Activated naive CD4-positive, alpha-beta T cell treated with anti-CD3 and anti-CD28 coated beads for 36 hours (primary cell): ENCODE measurements at regions not wholly inside any gene's neighbourhood (a gene's known extent, or its start where the extent isn't known, plus 50 kb on each side); places are given as distances from the start of the nearest gene placed in this dataset.

Source experiments
- CTCF ChIA-PET: fragments of 350-600 bp; sonication (Branson Sonifier 250); formaldehyde crosslinking; loops from one replicate; lab custom pipeline; 2021; ENCODE audit warnings: antibody characterized with exemption; lab: Charles Lee
- DNase-seq: peaks from one replicate; pipeline ENCODE4 v3.0.0-alpha.2; 2020
- H3K27ac Mint-ChIP-seq: one replicate; pipeline ENCODE4 v1.8.0; 2021; ENCODE audit warnings: mild to moderate bottlenecking, mixed read lengths
- H3K27me3 Mint-ChIP-seq: one replicate; pipeline ENCODE4 v1.8.0; 2021; ENCODE audit warnings: low read depth, mixed read lengths
- H3K36me3 Mint-ChIP-seq: one replicate; pipeline ENCODE4 v1.8.0; 2021; ENCODE audit warnings: low read depth, mixed read lengths
- H3K4me1 Mint-ChIP-seq: one replicate; pipeline ENCODE4 v1.8.0; 2021; ENCODE audit warnings: low read depth, mixed read lengths
- H3K4me3 Mint-ChIP-seq: one replicate; pipeline ENCODE4 v1.8.0; 2021; ENCODE audit warnings: mild to moderate bottlenecking, moderate library complexity, mixed read lengths
- H3K9me3 Mint-ChIP-seq: one replicate; pipeline ENCODE4 v1.8.0; 2021; ENCODE audit warnings: mixed read lengths
- intact Hi-C: fragments of 100-400 bp; cut with micrococcal nuclease; formaldehyde crosslinking; loops from one replicate; pipeline ENCODE4 v1.15.1; 2023

- Mint-ChIP-seq H3K27me3 (peaks cover 12% of the 10 kb centered on the region), H3K4me3 (peak overlapping the region; percentile 63), H3K36me3 (no peaks in the 10 kb centered on the region), H3K27ac (no peak overlapping the region), H3K9me3 (no peaks in the 10 kb centered on the region), H3K4me1 (peaks cover 7% of the 10 kb centered on the region)
- CTCF ChIA-PET: no interaction called here
- intact Hi-C loops: no loop called here
- DNase-seq: peak; percentile 23
Observed at GRCh38 chr16:50467943-50468748, 80.0 kb upstream of the NKD1 start.

DNA sequence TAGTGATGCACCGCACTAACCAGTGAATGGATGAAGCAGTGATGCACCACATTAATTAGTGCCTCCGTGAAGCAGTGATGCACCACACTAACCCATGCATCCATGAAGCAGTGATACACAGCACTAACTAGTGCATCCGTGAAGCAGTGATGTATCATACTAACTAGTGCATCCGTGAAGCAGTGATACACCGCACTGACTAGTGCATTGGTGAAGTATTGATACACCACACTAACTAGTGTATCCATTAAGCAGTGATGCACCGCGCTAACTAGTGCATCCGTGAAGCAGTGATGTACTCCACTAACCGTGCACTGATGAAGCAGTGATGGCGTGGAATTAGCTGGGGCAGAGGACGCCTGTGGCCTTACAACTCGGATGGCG lies 80.6 kb upstream of the NKD1 start:
- no peaks in the 10 kb centered on the region for H3K9me3 Mint-ChIP-seq
- no peaks in the 10 kb centered on the region for H3K36me3 Mint-ChIP-seq
- DNase-seq: no peak
- H3K27me3 Mint-ChIP-seq: peaks cover 12% of the 10 kb centered on the region
- peak overlapping the region; percentile 59 for H3K4me3 Mint-ChIP-seq
- H3K4me1 Mint-ChIP-seq: peaks cover 4% of the 10 kb centered on the region
- intact Hi-C loops: no loop called here
- CTCF ChIA-PET: no interaction called here
- H3K27ac Mint-ChIP-seq: no peak overlapping the region

DNA sequence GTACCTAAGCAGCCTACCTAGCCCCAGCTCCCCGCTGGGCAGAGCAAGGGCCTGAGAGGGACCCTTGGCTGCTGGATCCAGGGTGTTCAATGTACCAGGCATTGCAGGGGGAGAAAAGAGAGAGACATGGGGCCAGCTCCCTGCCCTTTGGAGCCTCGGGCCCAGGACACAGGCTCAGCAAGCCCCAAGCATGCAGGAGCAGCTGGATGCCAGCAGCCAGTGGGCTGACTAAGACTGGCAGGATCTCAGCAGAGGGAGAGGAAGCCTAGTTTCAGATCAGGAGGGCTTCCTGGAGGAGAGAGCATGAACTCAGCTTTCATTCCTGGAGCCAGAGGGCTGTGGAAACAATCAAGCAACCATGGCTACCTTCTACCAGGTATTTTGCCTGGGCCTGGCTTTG lies 82.0 kb upstream of the NKD1 start:
- H3K27ac Mint-ChIP-seq: no peak overlapping the region
- no peaks in the 10 kb centered on the region for H3K9me3 Mint-ChIP-seq
- no peak for DNase-seq
- H3K36me3 Mint-ChIP-seq: no peaks in the 10 kb centered on the region
- peaks cover 4% of the 10 kb centered on the region for H3K4me1 Mint-ChIP-seq
- no peak overlapping the region for H3K4me3 Mint-ChIP-seq
- intact Hi-C loops: no loop called here
- peaks cover 12% of the 10 kb centered on the region for H3K27me3 Mint-ChIP-seq
- CTCF ChIA-PET: interaction anchor here (0.9 kb wide), 1 partner anchor 340 kb away, joined by 3 read pairs; no protein-coding TSS in a partner anchor

GRCh38 chr16:50464325-50465290 lies 83.6 kb upstream of the NKD1 start:
- DNase-seq: no peak
- CTCF ChIA-PET: interaction anchor here (0.9 to 1.5 kb wide), 2 partner anchors 45 to 342 kb away, joined by 3 read pairs; no protein-coding TSS in a partner anchor
- H3K4me1 Mint-ChIP-seq: peaks cover 4% of the 10 kb centered on the region
- H3K4me3 Mint-ChIP-seq: no peak overlapping the region
- intact Hi-C loops: no loop called here
- H3K36me3 Mint-ChIP-seq: no peaks in the 10 kb centered on the region
- no peaks in the 10 kb centered on the region for H3K9me3 Mint-ChIP-seq
- no peak overlapping the region for H3K27ac Mint-ChIP-seq
- H3K27me3 Mint-ChIP-seq: peaks cover 12% of the 10 kb centered on the region

DNA sequence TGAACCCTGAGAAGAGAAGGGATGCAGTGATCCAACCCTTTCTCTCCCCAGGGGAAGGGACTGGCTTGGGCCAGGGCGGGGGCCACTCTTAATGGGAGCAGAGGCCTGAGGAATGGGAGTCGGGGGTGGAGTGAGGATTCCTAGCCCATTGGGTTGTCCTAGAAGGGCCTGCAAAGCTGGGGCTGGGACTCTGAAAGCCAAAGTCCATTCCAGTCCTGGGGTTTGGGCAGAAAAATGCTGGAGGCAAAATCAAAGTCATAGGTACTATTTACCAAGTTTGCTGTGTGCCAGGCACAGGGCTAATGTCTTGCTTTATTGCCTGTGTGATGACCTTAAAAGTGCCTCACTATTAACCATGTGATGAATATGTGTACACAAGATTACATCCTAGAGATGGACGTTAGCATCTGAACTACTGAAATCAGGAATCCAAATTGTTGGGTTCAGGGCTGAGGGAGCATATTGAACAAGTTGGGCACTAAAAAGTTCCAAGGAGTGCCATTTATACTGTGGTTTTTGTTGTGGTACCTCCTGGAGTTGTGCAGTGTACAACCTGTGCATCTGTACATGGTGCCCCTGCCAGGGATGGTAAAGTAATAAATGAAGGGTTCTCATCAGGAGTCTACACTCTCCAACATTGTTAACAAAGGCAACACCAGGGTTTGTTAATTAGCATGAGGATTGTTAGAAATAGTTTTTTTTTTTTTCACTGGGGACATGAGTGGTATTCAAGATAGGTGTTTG lies 84.4 kb upstream of the NKD1 start:
- Mint-ChIP-seq H3K4me1 (peaks cover 4% of the 10 kb centered on the region), H3K27ac (no peak overlapping the region), H3K4me3 (no peak overlapping the region), H3K36me3 (no peaks in the 10 kb centered on the region), H3K27me3 (peaks cover 10% of the 10 kb centered on the region), H3K9me3 (no peaks in the 10 kb centered on the region)
- DNase-seq: no peak
- intact Hi-C loops: no loop called here
- CTCF ChIA-PET: interaction anchor here (1.5 kb wide), 1 partner anchor 46 kb away, joined by 3 read pairs; no protein-coding TSS in a partner anchor

- no peak for DNase-seq
- H3K27ac Mint-ChIP-seq: no peak overlapping the region
- no peak overlapping the region for H3K4me3 Mint-ChIP-seq
- peaks cover 2% of the 10 kb centered on the region for H3K4me1 Mint-ChIP-seq
- CTCF ChIA-PET: interaction anchor here (1.5 kb wide), 1 partner anchor 47 kb away, joined by 3 read pairs; no protein-coding TSS in a partner anchor
- intact Hi-C loops: no loop called here
- peaks cover 6% of the 10 kb centered on the region for H3K27me3 Mint-ChIP-seq
- no peaks in the 10 kb centered on the region for H3K9me3 Mint-ChIP-seq
- no peaks in the 10 kb centered on the region for H3K36me3 Mint-ChIP-seq
Observed at GRCh38 chr16:50462793-50463507, 85.2 kb upstream of the NKD1 start.

GRCh38 chr16:50461400-50461760 lies 86.8 kb upstream of the NKD1 start:
- Mint-ChIP-seq H3K27me3 (peaks cover 2% of the 10 kb centered on the region), H3K36me3 (no peaks in the 10 kb centered on the region), H3K4me3 (no peak overlapping the region), H3K4me1 (peaks cover 12% of the 10 kb centered on the region), H3K27ac (no peak overlapping the region), H3K9me3 (no peaks in the 10 kb centered on the region)
- CTCF ChIA-PET: interaction anchor here (0.7 kb wide), 1 partner anchor 12 kb away, joined by 3 read pairs; no protein-coding TSS in a partner anchor
- no peak for DNase-seq
- intact Hi-C loops: no loop called here

GRCh38 chr16:50460538-50461399 lies 87.4 kb upstream of the NKD1 start:
- CTCF ChIA-PET: no interaction called here
- Mint-ChIP-seq H3K9me3 (no peaks in the 10 kb centered on the region), H3K4me1 (peaks cover 12% of the 10 kb centered on the region), H3K27me3 (no peaks in the 10 kb centered on the region), H3K27ac (no peak overlapping the region), H3K4me3 (no peak overlapping the region), H3K36me3 (no peaks in the 10 kb centered on the region)
- no peak for DNase-seq
- intact Hi-C loops: no loop called here

DNA sequence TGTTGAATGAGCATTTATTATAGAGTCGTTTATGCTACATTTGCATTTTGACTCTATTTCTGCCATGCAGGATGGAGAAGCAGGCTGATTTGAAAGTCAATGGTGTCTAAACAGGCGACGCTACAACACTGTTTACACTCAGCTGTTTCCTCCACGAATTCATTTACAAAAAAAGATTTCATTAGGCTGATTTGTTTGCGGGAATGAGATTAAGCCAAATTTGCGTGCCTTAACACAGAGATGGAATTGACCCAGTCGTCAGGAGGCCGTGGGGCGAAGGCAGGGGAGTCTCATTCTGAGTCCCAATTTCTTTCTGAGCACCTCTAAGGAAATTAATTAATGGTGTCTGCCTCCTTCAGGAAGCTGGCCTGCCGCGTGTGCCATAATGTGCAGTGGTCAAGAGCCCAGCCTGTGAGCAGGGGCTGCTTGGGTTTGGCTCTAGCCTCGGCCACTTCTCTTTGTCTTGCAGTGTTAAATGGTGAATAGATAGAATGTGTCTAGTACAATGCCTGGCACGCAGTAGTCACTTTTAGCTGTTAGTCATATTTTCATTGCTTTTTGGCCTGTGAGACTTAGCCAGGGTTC lies 88.6 kb upstream of the NKD1 start:
- Mint-ChIP-seq H3K4me3 (no peak overlapping the region), H3K27ac (no peak overlapping the region), H3K36me3 (no peaks in the 10 kb centered on the region), H3K27me3 (no peaks in the 10 kb centered on the region), H3K4me1 (peaks cover 12% of the 10 kb centered on the region), H3K9me3 (no peaks in the 10 kb centered on the region)
- DNase-seq: no peak
- CTCF ChIA-PET: no interaction called here
- intact Hi-C loops: no loop called here

- no peak for DNase-seq
- Mint-ChIP-seq H3K27me3 (no peaks in the 10 kb centered on the region), H3K9me3 (no peaks in the 10 kb centered on the region), H3K4me3 (no peak overlapping the region), H3K4me1 (peaks cover 12% of the 10 kb centered on the region), H3K36me3 (no peaks in the 10 kb centered on the region), H3K27ac (no peak overlapping the region)
- CTCF ChIA-PET: no interaction called here
- intact Hi-C loops: no loop called here
Observed at GRCh38 chr16:50458667-50459495, 89.3 kb upstream of the NKD1 start.
